Muscle of arm (tissue), 1 donor: ENCODE measurements at regions not wholly inside any gene's neighbourhood (a gene's known extent, or its start where the extent isn't known, plus 50 kb on each side); places are given as distances from the start of the nearest gene placed in this dataset.

Experiments
- DNase-seq: peaks from one replicate; pipeline ENCODE4 v3.0.0-alpha.2; 2013

- no peak for DNase-seq
Measured at GRCh38 chr18:29241199-29241598, 1064.3 kb upstream of the CDH2 start.

GRCh38 chr18:29234751-29235150 is 1057.8 kb upstream of the CDH2 start:
- DNase-seq, result no peak

- DNase-seq, result no peak
Measured at GRCh38 chr18:29226213-29226612, 1049.3 kb upstream of the CDH2 start.

- no peak for DNase-seq
Measured at GRCh38 chr18:29225351-29225750, 1048.4 kb upstream of the CDH2 start.

- no peak for DNase-seq
Measured at GRCh38 chr18:29218091-29218490, 1041.2 kb upstream of the CDH2 start.

GRCh38 chr18:29217124-29217915 is 1040.4 kb upstream of the CDH2 start:
- DNase-seq, result no peak

- DNase-seq, result no peak
Measured at GRCh38 chr18:29198834-29199233, 1021.9 kb upstream of the CDH2 start.

GRCh38 chr18:29196307-29196706 is 1019.4 kb upstream of the CDH2 start:
- DNase-seq, result no peak

GRCh38 chr18:29191263-29191662 is 1014.3 kb upstream of the CDH2 start:
- no peak for DNase-seq

GRCh38 chr18:29188760-29189159 is 1011.8 kb upstream of the CDH2 start:
- no peak for DNase-seq

- DNase-seq, result no peak
Measured at GRCh38 chr18:29185801-29186200, 1008.9 kb upstream of the CDH2 start.

- no peak for DNase-seq
Measured at GRCh38 chr18:29184654-29185053, 1007.7 kb upstream of the CDH2 start.

- peak; percentile 14 for DNase-seq
Measured at GRCh38 chr18:29181151-29181901, 1004.4 kb upstream of the CDH2 start.

- DNase-seq, result no peak
Measured at GRCh38 chr18:29176681-29177080, 999.8 kb upstream of the CDH2 start.

GRCh38 chr18:29174891-29175290 is 998.0 kb upstream of the CDH2 start:
- DNase-seq, result no peak

- peak; percentile 35 for DNase-seq
Measured at GRCh38 chr18:29172756-29173067, 995.8 kb upstream of the CDH2 start.

GRCh38 chr18:29171892-29172755 is 995.2 kb upstream of the CDH2 start:
- no peak for DNase-seq

- DNase-seq, result no peak
Measured at GRCh38 chr18:29169599-29169998, 992.7 kb upstream of the CDH2 start.

- DNase-seq, result no peak
Measured at GRCh38 chr18:29164993-29165599, 988.2 kb upstream of the CDH2 start.

GRCh38 chr18:29164020-29164706 is 987.2 kb upstream of the CDH2 start:
- DNase-seq, result no peak

GRCh38 chr18:29163596-29163995 is 986.7 kb upstream of the CDH2 start:
- no peak for DNase-seq

- no peak for DNase-seq
Measured at GRCh38 chr18:29161429-29161828, 984.5 kb upstream of the CDH2 start.
